T47D (cell line): ENCODE measurements at regions not wholly inside any gene's neighbourhood (a gene's known extent, or its start where the extent isn't known, plus 50 kb on each side); places are given as distances from the start of the nearest gene placed in this dataset.
A peak's percentile ranks its signal among the peaks of the same experiment; 100 is the strongest.

Experiments
- DNase-seq, 2 experiments: peaks; one replicate each; pipeline versions ENCODE4 v3.0.0 to v3.0.0-alpha.2; 2011 to 2012; ENCODE audit warnings: low read depth in 1 of 2, low spot score in 1 of 2
- JUND ChIP-seq: IDR thresholded peaks from 2 replicates; pipeline ENCODE4 v1.6.1; 2012; ENCODE audit warnings: low read depth
- in situ Hi-C: cut with HindIII; loops from 2 replicates; pipeline ENCODE4 v1.10.0; 2016; ENCODE audit warnings: low sequenced_read_pairs, low pct_unique_long_range_greater_than_20kb

DNA sequence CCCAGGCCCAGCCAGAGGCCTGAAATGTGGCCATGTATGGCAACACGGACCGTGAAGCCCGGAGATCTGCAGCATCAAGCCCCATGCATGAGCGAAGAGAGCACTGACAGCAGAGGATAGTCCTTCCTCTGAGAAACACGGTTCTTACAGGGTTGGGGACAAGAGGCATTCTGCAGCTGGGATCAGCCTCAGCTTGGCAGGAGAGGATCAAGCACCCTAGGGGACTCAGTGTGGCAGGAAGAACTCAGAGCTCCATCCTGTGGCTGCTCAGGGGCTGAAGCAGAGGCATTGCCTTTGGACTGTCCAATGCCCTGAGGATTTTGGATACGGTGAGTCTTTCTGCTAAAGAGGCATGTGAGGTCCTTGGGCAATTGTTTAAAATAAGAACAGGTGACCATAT is 368.7 kb downstream of the ZNF516 start:
- no peak for TF ChIP-seq JUND
- in situ Hi-C loops: no loop called here
- peak in 1 of 2 experiments; percentile 15 for DNase-seq

DNA sequence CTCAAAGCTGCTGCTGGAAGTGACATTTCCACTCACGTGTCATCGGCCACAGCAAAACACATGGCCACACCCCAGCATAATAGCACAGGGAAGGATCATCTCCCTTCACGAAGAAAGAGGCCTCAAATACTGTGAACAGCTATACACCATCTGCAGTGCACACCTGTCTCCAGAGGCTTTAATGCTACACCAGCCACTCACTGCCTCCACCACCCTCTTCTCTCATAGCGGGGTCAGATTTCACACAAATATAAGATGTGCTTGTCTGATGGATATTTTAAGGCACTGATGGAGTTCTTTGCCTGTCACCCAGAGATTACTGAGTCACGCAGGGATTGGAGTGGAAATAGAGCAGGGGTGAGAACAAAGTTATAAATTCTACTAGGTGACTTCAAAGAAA is 374.0 kb downstream of the ZNF516 start:
- in situ Hi-C loops: no loop called here
- TF ChIP-seq JUND: no peak

DNA sequence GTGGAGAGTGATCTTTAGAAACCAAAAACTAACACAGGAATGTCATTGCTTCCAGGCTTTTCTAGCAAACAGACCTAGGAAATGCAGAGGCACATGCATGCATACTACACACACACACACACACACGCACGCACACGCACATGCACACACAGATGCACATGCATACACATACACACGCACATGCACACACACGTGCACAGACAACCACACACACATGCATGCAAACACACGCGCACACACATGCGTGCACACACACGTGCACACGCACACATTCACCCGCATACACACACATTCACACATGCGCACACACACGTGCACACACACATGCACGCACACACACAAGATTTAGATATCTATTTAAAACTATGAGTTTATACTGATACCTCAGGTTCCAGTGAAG is 379.5 kb downstream of the ZNF516 start:
- DNase-seq: no peak
- no peak for TF ChIP-seq JUND
- in situ Hi-C loops: no loop called here

More for the DNA sequence above, 374.0 kb downstream of the ZNF516 start:
- no peak for DNase-seq

DNA sequence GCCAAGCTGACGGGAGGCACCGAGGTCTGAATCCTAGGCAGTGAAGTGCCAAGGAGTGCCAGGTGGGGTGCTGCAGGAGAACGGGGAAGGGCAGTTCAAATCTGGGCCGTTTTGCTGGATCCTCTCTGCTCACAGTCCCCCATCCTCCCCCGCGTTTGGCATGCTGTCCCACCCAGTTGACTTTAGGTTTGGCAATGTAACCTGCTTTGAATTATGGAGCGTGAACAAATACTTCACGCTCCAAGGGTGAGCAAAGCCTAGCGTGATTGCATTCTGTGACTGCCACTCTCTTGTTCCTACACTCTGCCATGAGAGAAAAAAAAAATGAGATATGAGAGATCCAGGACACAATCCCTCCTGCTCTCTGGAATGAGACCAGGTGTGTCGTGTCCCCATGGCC is 381.9 kb downstream of the ZNF516 start:
- no peak for DNase-seq
- no peak for TF ChIP-seq JUND
- in situ Hi-C loops: no loop called here

DNA sequence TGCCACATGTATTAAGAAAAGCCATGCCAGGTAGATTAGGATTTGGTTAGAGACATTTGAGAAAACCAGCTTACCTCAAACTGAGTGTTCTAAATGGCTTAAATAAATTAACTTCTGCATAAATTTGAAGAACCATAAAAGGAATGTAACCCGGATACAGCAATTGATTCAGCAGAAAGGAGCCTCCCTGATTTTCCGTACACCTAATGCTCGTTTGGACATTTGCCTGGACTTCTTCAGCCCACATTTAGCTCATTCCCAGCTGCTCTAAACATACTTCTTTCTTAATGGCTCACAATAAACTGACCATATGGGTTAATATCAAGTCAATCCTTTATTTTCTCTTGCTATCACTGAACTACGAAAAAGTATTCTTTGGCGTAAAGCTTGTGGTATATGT is 392.4 kb downstream of the ZNF516 start:
- DNase-seq: no peak
- no peak for TF ChIP-seq JUND
- in situ Hi-C loops: no loop called here

DNA sequence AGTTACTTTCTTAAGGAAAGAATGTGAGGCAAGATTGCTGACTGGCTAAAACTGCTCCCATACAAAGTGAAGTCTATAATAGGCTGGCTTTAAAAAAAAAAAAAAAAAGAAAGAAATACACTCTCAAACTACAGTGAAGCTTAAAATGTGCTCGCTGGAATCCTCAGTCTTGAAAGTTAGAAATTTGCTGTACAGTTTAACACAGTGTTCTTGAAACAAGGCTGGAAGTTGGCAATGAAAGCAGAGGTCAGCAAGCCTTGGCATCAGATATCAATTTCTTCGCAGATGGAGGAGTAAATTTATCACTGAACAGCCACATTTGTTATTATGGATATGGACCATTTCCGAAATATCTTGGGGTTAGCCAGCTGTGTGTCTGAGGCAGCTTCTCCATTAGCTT is 392.9 kb downstream of the ZNF516 start:
- no peak for TF ChIP-seq JUND
- in situ Hi-C loops: no loop called here

DNA sequence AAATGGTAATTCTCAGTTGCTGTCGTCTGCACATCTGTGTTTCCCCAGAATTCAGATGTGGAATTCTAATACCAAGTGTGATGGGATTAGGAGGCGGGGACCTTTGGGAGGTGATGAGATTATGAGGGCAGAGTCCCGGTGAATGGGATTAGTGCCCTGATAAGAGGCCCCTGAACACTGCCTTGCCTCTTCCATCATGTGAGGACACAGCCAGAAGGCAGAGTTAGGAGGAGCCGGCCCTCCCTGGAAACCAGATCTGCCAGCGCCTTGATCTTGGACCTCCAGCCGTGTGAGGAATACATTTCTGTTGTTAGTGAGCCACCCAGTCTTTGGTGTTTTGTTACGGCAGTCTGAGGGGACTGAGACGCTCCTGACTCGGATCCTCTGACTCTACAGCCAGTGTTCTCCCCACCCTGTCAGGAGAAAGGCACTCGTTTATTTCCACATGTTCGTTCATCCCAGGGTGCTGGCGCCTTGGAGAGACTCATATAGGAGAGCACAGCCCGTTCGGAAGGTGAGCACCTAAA is 395.0 kb downstream of the ZNF516 start:
- no peak for DNase-seq
- in situ Hi-C loops: no loop called here
- TF ChIP-seq JUND: no peak

More for the DNA sequence above, 392.9 kb downstream of the ZNF516 start:
- no peak for DNase-seq

DNA sequence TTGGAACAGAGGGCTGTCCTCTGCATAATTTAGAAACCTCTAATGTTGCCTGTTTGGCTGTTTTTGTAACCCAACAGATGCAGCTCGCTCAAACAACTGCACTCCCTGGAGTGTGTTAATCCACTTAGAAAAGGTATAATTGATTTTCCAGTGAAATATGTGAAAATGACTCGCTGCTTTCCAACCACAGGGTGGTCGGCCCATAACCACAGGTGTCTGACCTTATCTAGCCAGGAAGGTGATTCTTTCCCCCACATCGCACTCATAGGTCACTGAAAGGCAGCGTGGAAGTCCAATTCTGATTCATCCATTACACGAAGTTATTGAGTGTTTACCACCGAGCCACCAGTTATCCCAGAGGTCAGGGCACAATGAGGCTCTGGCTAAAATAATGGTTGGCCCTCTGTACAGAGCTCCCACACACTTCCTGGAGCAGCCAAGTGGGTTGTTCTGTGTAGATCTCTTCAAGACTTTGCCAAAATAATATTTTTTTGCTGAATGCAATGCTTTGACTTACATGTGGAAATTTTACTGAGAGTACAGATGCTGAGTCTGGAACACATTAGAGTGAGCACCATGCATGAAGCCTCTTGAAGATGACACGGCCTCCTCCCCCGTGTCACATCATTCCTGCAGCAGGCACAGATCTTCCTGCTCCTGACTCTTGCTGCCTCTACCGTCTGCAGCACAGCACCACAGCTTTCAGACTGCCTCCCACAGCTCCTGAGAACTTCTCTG is 396.2 kb downstream of the ZNF516 start:
- peak in 1 of 2 experiments; percentile 4 for DNase-seq

DNA sequence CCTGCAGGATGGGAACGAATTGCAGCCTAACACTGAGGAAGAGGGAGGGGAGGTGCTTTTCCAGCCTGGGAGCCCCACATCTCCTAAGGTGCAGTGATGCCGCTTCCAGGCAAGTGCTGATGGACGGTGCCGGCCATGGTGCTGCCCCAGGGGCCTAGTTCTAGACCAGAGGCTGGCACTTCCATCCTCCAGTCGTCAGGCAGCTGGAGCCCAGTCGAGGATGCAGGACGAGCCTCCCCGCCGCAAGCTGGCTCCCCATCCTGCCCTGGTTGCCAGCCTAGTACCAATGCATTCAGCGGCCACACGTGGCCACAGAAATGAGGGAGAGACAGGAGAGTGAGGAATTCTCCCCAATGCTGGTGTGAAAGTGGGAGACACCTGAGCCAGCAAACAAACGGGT is 413.5 kb downstream of the ZNF516 start:
- TF ChIP-seq JUND: no peak
- DNase-seq: no peak
- in situ Hi-C loops: no loop called here

More for the DNA sequence above, 396.2 kb downstream of the ZNF516 start:
- no peak for TF ChIP-seq JUND
- in situ Hi-C loops: no loop called here

DNA sequence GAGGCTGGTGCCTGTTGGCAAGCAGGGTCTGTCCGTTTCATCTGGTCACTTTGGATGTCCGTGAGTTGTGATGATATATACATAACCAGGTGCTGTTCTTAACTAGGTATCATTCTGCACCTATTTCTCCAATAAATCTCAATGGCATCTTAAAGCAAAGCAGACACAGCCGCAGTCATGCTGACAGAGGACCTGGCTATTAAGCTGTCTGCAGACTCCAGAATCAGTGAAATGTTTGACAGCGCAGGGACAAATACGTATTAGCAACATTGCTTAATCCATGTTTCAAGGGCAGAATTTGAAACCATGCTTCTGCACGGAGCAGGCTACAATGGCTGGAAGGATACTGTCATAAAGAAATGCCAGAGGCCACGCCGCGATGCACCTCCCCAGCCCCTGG is 414.6 kb downstream of the ZNF516 start:
- TF ChIP-seq JUND: no peak
- in situ Hi-C loops: no loop called here
- no peak for DNase-seq

DNA sequence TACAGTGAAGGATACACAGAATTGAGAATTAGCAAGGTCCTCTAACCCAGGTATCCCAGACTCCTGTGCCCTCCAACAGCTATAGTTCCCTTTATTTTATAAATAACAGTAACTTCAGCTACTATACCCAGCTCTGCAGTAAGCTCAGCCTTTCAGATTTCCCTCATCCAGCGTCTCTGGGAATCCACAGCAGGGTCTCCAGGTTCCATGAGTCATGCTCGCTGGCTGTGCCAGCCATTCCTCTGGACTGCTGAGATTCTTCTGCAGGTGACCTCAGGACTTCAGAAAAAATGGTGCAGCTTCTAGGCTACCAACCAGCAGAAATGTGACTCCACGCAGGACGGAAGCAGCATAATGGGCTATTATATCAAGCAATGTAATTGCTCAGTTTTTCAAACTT is 419.3 kb downstream of the ZNF516 start:
- DNase-seq: no peak
- in situ Hi-C loops: no loop called here
- no peak for TF ChIP-seq JUND

DNA sequence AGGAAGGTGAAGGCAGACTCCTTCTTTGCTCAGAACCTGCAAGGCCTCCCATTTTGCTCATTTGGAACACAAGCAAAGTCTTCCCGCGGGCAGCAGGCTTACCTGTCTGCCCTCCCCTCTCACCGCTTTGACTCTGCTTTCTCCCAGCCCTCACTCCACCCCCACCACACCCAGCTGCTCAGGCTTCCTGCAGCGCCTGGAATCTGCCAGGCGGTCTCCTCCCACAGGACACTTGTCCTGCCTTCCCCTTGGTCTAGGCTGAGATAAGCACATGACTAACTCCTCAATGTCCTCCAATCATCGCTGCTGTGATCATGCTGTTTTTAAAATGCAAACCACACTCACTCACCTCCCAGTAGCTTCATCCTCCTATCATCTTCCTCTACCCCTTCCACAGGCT is 430.0 kb downstream of the ZNF516 start:
- no peak for TF ChIP-seq JUND
- DNase-seq: no peak
- in situ Hi-C loops: no loop called here

DNA sequence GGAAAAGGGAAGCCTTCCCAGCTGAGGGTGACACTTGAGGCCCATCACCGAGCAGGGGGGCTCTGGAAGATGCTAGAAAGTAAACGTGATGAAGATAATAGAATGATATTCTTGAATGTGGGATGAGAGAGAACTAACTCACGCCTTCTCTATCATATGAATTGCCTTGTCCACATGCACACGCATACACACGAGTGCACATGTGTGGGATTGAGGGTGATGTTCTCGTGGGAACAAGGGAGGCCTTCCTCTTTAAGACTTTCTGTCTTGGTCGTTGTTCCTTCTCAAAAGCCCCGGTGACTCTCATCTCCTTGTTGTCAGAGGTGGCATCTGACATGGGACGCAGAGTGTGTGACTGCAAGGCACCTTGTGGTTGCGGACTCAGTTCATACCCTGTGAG is 436.9 kb downstream of the ZNF516 start:
- TF ChIP-seq JUND: no peak
- in situ Hi-C loops: no loop called here
- no peak for DNase-seq

DNA sequence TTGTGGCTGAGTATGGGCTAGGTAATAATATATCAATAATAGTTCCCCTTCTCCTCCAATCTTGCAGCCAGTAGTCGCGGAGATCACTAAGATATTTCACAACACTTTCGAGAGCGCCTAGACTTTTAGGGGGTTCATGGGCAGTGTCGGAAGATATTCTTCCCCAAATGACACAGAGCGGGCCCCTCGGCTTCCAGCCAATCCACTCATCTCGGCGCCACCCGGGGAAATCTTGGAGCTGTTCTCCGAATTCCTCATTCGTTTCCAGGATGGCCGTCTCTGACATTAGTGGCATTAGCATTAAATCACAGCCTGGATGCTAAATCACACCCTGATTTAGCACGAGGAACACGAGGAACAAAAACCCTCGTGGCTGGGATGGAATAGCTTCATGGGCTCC is 437.7 kb downstream of the ZNF516 start:
- no peak for TF ChIP-seq JUND
- DNase-seq: no peak
- in situ Hi-C loops: no loop called here
